ENCODE measurements at regions not wholly inside any gene's neighbourhood (a gene's known extent, or its start where the extent isn't known, plus 50 kb on each side); places are given as distances from the start of the nearest gene placed in this dataset.

- Histone ChIP-seq H3K4me3 (no peak overlapping the region), H3K27me3 (no peaks in the 10 kb centered on the region), H3K27ac (no peak overlapping the region), H3K36me3 (no peaks in the 10 kb centered on the region), H3K4me1 (no peaks in the 10 kb centered on the region), H3K9me3 (no peaks in the 10 kb centered on the region)
- intact Hi-C loops (cut with DNase I; ENCODE audit: low total_unique reads): no loop called here
- TF ChIP-seq POLR2A (IDR thresholded peaks at IDR 0.05): no peak
- no peak for TF ChIP-seq CTCF (IDR thresholded peaks at IDR 0.05)
- no peak for DNase-seq
Measured at GRCh38 chr18:73981796-73982195, 165.8 kb downstream of the FBXO15 start.

- no peaks in the 10 kb centered on the region for H3K36me3 ChIP-seq
- H3K4me1 ChIP-seq: no peaks in the 10 kb centered on the region
- no peak for DNase-seq
- no peak overlapping the region for H3K27ac ChIP-seq
- TF ChIP-seq POLR2A (IDR thresholded peaks at IDR 0.05) (no peak), CTCF (IDR thresholded peaks at IDR 0.05) (no peak)
- intact Hi-C loops (cut with DNase I; ENCODE audit: low total_unique reads): no loop called here
- no peak overlapping the region for H3K4me3 ChIP-seq
- H3K9me3 ChIP-seq: no peaks in the 10 kb centered on the region
- H3K27me3 ChIP-seq: no peaks in the 10 kb centered on the region
Measured at GRCh38 chr18:73980289-73980979, 167.2 kb downstream of the FBXO15 start.

GRCh38 chr18:73979742-73980141 lies 167.9 kb downstream of the FBXO15 start:
- intact Hi-C loops (cut with DNase I; ENCODE audit: low total_unique reads): no loop called here
- H3K4me1 ChIP-seq: no peaks in the 10 kb centered on the region
- DNase-seq: no peak
- TF ChIP-seq CTCF (IDR thresholded peaks at IDR 0.05) (no peak), POLR2A (IDR thresholded peaks at IDR 0.05) (no peak)
- H3K4me3 ChIP-seq: no peak overlapping the region
- H3K27me3 ChIP-seq: no peaks in the 10 kb centered on the region
- H3K36me3 ChIP-seq: no peaks in the 10 kb centered on the region
- no peak overlapping the region for H3K27ac ChIP-seq
- H3K9me3 ChIP-seq: no peaks in the 10 kb centered on the region

- no peaks in the 10 kb centered on the region for H3K4me1 ChIP-seq
- no peaks in the 10 kb centered on the region for H3K36me3 ChIP-seq
- intact Hi-C loops (cut with DNase I; ENCODE audit: low total_unique reads): no loop called here
- H3K27me3 ChIP-seq: no peaks in the 10 kb centered on the region
- no peak for DNase-seq
- no peak overlapping the region for H3K27ac ChIP-seq
- no peak overlapping the region for H3K4me3 ChIP-seq
- H3K9me3 ChIP-seq: no peaks in the 10 kb centered on the region
- TF ChIP-seq POLR2A (IDR thresholded peaks at IDR 0.05) (no peak), CTCF (IDR thresholded peaks at IDR 0.05) (no peak)
Measured at GRCh38 chr18:73976433-73976832, 171.2 kb downstream of the FBXO15 start.

GRCh38 chr18:73975266-73975665 lies 172.4 kb downstream of the FBXO15 start:
- H3K36me3 ChIP-seq: no peaks in the 10 kb centered on the region
- TF ChIP-seq POLR2A (IDR thresholded peaks at IDR 0.05) (no peak), CTCF (IDR thresholded peaks at IDR 0.05) (no peak)
- no peaks in the 10 kb centered on the region for H3K9me3 ChIP-seq
- no peaks in the 10 kb centered on the region for H3K4me1 ChIP-seq
- DNase-seq: no peak
- H3K27me3 ChIP-seq: no peaks in the 10 kb centered on the region
- intact Hi-C loops (cut with DNase I; ENCODE audit: low total_unique reads): no loop called here
- no peak overlapping the region for H3K4me3 ChIP-seq
- H3K27ac ChIP-seq: no peak overlapping the region
